ENCODE measurements at regions not wholly inside any gene's neighbourhood (a gene's known extent, or its start where the extent isn't known, plus 50 kb on each side); places are given as distances from the start of the nearest gene placed in this dataset.
A peak's percentile ranks its signal among the peaks of the same experiment; 100 is the strongest.

DNA sequence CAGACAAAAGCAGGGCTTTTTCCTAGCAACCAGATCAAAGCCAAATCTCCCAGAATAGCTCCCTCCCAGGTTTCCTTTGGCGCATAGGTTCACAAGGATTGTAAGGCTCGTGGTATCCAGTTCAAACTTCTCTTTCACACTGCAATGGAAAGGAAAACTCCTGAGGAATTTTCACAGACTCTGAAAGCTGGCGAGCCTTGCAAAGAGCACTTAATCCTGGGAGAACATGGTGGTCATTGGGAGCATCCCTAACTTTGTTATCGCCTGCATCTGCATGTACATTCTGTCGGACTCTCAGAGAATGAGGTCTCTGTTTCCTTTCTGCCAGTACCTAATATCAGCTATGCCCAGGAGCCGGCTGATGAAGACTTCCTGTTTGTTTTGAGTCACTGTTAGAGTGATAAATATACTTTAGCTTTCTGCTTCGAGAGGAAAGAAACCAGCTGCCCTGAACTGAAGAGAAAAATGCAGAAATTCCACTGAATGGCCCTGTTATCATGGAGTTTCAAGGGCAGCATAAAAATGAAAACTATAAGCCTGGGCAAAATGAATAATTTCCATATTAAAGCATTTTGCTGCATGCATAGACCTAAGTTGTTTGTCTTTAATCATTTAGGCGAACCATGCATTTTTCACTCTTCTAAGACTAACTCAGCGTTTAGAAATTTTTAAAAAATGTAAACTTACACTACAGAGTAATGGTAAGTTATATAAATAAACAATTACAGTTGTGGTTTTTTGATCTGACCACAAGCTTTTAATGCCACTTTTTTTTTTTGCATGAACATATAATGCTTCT lies 76.4 kb upstream of the ZEB2 start:
- no peak for FAIRE-seq

DNA sequence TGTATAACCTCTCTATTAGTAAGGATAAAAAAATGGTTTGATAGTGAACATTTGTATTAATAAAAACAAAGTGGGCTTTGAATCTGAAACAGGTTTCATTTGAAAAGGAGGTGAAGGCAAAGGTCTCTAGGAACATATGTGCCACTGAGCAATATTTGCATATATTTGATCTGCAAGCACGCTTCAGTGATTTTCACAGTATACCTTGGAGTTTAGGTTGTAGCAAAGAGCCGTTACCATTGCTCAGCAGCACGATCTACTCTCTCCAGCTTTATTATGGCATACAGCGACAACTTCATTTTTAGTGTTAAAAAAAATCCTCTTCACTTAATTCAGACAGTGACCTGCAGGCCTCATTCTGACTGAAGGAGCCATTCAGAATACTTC lies 75.8 kb upstream of the ZEB2 start:
- no peak for FAIRE-seq

DNA sequence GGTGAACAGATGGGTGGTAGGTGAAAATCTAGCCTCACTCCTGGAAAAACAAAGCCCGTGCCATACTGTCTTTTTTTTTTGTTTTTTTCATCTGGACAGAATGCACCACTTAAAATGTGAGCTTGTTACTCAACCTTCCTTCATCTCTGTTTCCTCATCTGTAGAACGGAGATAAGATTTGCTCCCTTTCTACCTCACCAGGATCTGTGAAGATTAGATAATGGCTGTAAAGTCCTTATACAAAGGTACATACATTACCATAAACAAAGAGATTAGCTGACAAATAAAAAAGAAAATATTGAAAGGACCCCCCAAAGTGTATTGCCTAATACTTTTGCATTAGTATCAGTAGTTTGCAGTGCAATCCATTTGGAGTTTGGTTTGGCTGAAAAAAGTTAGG lies 75.4 kb upstream of the ZEB2 start:
- no peak for FAIRE-seq

DNA sequence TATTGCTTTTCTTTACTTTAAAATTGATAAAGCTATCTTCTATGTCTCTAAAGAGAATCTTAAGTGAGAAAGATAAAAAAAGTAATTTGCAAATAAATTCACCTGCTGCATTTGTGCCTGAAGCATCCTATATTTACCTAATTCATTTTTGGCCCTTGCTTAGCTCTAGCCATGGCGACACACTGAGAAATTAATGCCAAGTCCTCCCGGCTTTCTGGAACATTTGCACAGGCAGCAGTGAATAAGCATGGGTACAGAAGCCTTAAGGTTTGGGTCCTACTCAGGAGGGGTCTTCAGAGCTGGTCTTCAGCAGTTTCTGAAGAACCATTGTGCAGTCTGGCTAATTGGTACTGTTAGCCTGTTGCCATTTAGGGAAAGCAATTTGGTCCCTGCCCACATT lies 73.9 kb upstream of the ZEB2 start:
- no peak for FAIRE-seq

GRCh38 chr2:144592500-144593256 lies 72.8 kb upstream of the ZEB2 start:
- FAIRE-seq: no peak

DNA sequence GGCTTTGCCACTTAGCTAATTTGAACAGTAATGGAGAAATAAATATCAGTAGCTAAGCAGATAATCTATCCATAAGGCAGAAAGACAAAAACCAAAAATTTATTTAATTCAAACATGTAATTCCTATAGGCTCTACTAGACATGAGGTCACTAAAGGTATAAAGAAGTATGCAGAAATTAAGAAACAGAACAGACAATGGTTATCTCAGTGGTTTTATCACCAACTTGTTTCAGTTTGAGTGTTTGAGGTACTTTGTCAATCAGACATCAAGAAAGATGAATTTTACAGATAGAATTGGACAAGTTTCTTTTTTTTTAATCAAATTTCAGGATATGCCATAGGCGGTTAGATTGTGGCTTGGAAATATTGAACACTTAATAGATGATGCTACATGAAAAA lies 67.4 kb upstream of the ZEB2 start:
- FAIRE-seq: no peak

DNA sequence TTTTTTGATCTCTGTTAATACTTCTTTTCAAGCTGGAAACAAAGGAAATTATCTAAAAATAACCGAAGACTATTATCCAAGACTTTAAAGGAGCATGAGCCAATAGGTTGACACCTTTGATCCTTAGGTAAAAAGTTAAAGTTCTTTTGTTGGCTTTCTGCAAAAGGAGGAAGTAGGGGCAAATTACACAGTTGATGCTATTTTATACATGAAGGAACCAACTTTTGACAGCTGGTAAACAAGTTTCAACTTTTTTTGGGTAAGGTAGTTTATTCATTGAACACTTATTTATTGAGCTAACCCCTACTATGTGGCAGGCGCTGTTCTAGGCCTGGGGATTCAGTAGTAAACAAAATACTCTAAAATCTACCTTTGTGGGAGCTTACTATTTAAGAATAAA lies 66.6 kb upstream of the ZEB2 start:
- FAIRE-seq: no peak

DNA sequence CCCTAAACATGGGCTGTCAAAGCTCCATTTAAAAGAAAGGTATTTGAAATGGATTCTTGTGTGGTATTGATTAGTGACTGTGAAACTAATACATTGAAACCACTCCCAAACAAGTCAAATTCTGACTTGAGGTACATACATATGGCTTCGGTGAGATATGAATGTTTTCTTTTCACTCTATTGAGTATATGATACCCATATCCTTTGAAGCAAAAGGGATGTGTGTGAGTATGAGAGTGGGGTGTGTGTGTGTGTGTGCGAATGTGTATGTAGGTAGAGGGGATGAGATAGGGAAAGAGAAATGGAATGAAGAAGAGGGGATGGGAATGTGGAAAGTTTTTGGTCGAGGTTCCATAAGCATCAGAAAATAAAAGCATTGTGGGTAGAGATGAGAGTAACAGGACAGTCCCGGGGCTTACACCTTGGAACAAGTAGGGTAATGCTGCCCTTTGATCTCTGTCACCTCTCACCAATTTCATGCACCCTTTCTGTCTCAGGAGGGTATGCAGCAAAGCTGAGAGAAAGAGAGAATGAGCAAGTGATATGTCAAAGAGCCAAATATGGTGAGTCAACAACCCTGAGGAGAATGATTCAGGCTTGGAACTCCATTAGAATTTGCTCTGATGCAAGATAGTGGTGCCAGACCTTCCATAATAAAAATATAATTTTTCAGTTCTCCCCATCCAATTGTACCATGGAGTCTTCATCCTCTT lies 64.0 kb upstream of the ZEB2 start:
- no peak for FAIRE-seq

GRCh38 chr2:144583381-144583729 lies 63.4 kb upstream of the ZEB2 start:
- FAIRE-seq: no peak

- FAIRE-seq: no peak
Measured at GRCh38 chr2:144582651-144583380, 62.9 kb upstream of the ZEB2 start.

- FAIRE-seq: no peak
Measured at GRCh38 chr2:144580521-144581161, 60.7 kb upstream of the ZEB2 start.

GRCh38 chr2:144579556-144579955 lies 59.6 kb upstream of the ZEB2 start:
- FAIRE-seq: no peak

- peak; percentile 69 for FAIRE-seq
Measured at GRCh38 chr2:144578099-144578498, 58.2 kb upstream of the ZEB2 start.

DNA sequence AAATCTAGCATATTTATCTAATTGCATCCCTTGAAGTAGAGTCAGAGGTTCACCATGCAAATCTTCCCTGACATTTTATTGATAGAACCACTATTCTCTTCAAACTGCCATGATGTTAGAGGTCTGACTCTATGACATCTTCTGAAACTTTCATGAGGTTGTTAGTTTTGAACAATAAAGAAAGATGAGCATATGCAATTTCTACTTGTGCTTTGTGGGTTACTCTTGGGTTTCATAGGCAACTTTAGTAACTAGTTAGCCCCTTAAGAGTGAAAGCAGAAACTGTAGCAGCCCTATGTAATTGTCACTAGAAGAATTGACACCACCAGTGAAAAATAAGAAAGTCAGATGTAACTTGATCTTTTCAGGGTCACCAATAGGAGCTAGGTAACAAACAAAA lies 53.1 kb upstream of the ZEB2 start:
- no peak for FAIRE-seq

GRCh38 chr2:144571770-144572169 lies 51.9 kb upstream of the ZEB2 start:
- no peak for FAIRE-seq

DNA sequence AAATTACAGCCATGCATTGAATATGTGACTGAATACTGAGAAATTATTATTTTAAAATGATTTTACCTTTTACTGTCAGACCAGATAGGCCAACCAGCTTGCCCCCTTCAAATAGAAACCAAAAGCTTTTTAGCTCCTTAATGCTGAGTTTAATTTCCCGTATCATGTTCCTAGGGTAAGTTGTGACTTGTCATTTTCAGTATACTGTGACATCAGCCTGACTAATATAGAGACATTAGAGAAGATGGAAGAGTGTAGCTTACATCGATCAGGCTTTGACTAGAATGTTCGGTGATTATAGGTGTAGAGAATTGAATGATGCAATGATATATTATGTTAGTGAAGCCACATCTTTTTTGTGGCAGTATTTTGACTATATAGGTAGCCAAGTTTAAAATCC lies 50.6 kb upstream of the ZEB2 start:
- FAIRE-seq: no peak

All from TTC549 (cell line).